NCI-H446 (cell line): ENCODE measurements at regions not wholly inside any gene's neighbourhood (a gene's known extent, or its start where the extent isn't known, plus 50 kb on each side); places are given as distances from the start of the nearest gene placed in this dataset.

Experiments used
- DNase-seq, 2 experiments: peaks; one replicate each; lab custom pipeline; 2025; lab: John Stamatoyannopoulos, UW

DNA sequence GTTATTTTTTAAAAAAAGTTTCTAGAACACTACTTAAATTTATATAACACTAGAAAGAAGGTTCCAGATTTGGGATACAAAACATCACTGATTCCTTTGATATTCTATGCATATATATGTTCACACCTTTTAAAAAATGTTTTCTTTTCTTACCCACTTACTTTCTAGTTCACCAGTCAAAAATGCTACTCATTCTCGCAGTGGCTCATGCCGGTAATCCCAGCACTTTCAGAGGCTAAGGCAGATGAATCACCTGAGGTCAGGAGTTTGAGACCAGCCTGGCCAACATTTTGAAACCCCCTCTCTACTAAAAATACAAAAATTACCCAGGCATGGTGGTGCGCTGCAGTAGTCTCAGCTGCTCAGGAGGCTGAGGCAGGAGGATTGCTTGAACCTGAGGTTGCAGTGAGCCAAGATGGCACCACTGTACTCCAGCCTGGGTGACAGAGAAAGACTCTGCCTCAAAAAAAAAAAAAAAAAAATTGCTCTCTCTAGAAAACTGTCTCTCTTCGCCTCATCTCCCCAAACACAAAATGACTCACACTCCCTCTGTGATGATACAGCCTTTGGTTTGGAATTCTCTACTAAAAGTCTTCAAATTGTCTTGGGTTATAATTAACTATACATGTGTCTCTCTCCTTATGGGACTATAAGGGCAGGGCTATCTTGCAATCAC is 52.6 kb upstream of the TGFBR2 start:
- DNase-seq = no peak

DNA sequence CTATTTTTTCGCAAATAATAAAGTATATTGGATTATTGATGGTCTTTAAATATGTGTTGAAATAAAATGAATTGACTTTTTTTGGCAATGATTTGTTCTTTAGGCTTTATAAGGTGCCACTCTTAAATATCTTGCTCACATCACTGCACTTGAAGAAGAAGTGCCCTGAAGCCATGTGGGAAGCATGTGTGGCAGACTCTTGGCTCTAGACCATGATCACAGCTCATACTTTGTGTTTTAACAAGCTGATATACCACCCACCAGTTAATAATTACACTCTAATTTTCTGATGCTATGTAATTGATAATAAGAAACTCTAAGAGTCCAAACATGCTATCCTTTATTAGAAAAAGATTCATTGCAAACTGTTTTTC is 52.1 kb upstream of the TGFBR2 start:
- no peak for DNase-seq

DNA sequence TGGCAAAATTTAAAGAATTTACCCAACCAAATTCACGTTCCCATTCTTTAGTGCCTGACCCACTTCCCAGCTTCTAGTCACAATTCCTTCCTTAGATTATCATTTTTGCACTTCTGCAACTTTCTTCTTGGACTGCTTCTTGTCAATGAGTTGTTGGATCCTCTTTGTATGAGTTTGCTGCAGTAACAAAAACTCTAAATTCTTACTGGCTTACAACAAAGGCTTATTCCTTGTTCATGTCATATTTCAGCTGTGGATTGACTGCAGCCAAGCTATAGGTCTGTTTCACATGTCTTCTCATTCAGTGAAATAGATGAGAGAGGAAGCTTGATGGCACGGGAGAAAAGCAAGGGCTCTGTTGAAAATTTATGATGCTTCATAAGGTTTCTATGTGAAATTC is 50.4 kb upstream of the TGFBR2 start:
- no peak for DNase-seq
